ENCODE measurements at regions not wholly inside any gene's neighbourhood (a gene's known extent, or its start where the extent isn't known, plus 50 kb on each side); places are given as distances from the start of the nearest gene placed in this dataset.

GRCh38 chr3:73820431-73820830, 195.7 kb upstream of the PDZRN3 start:
- no peak for DNase-seq
- Mint-ChIP-seq H3K27ac (ENCODE audit: unreplicated experiment) (no peak overlapping the region), H3K9me3 (ENCODE audit: unreplicated experiment) (peaks cover 10% of the 10 kb centered on the region), H3K4me1 (ENCODE audit: low read depth, unreplicated experiment) (no peaks in the 10 kb centered on the region), H3K27me3 (ENCODE audit: insufficient read depth, unreplicated experiment) (no peaks in the 10 kb centered on the region), H3K36me3 (ENCODE audit: insufficient read depth, unreplicated experiment) (no peaks in the 10 kb centered on the region), H3K4me3 (ENCODE audit: unreplicated experiment) (no peak overlapping the region)
- Histone ChIP-seq H3K36me3 (ENCODE audit: control insufficient read depth, insufficient read depth, low read length) (no peaks in the 10 kb centered on the region), H3K4me3 (ENCODE audit: low read depth, low read length) (no peak overlapping the region), H3K27me3 (replicated peaks; ENCODE audit: control insufficient read depth, insufficient read depth, low read length) (no peaks in the 10 kb centered on the region), H3K4me1 (no peaks in the 10 kb centered on the region), H3K9me3 (no peaks in the 10 kb centered on the region)
- CTCF ChIA-PET, result no interaction called here
- intact Hi-C loops (cut with micrococcal nuclease; ENCODE audit: unreplicated experiment), result no loop called here
- POLR2A ChIA-PET, result no interaction called here
- TF ChIP-seq CTCF (IDR thresholded peaks at IDR 0.05; ENCODE audit: insufficient read depth in 1 of 2, low read depth in 1 of 2, low read length in 1 of 2, severe bottlenecking in 1 of 2, unreplicated experiment in 1 of 2), result no peak
- no TSS peak for BruUV-seq (replicated peaks)

GRCh38 chr3:73815966-73816365, 191.2 kb upstream of the PDZRN3 start:
- CTCF ChIA-PET, result no interaction called here
- DNase-seq, result no peak
- Histone ChIP-seq H3K36me3 (ENCODE audit: control insufficient read depth, insufficient read depth, low read length) (no peaks in the 10 kb centered on the region), H3K9me3 (no peaks in the 10 kb centered on the region), H3K4me3 (ENCODE audit: low read depth, low read length) (no peak overlapping the region), H3K4me1 (no peaks in the 10 kb centered on the region), H3K27me3 (replicated peaks; ENCODE audit: control insufficient read depth, insufficient read depth, low read length) (no peaks in the 10 kb centered on the region)
- intact Hi-C loops (cut with micrococcal nuclease; ENCODE audit: unreplicated experiment), result no loop called here
- no TSS peak for BruUV-seq (replicated peaks)
- H3K4me3 Mint-ChIP-seq (ENCODE audit: unreplicated experiment), result no peak overlapping the region
- no peaks in the 10 kb centered on the region for H3K27me3 Mint-ChIP-seq (ENCODE audit: insufficient read depth, unreplicated experiment)
- POLR2A ChIA-PET, result no interaction called here
- no peak overlapping the region for H3K27ac Mint-ChIP-seq (ENCODE audit: unreplicated experiment)
- H3K4me1 Mint-ChIP-seq (ENCODE audit: low read depth, unreplicated experiment), result no peaks in the 10 kb centered on the region
- no peaks in the 10 kb centered on the region for H3K36me3 Mint-ChIP-seq (ENCODE audit: insufficient read depth, unreplicated experiment)
- TF ChIP-seq CTCF (IDR thresholded peaks at IDR 0.05; ENCODE audit: insufficient read depth in 1 of 2, low read depth in 1 of 2, low read length in 1 of 2, severe bottlenecking in 1 of 2, unreplicated experiment in 1 of 2), result no peak
- no peaks in the 10 kb centered on the region for H3K9me3 Mint-ChIP-seq (ENCODE audit: unreplicated experiment)

DNA sequence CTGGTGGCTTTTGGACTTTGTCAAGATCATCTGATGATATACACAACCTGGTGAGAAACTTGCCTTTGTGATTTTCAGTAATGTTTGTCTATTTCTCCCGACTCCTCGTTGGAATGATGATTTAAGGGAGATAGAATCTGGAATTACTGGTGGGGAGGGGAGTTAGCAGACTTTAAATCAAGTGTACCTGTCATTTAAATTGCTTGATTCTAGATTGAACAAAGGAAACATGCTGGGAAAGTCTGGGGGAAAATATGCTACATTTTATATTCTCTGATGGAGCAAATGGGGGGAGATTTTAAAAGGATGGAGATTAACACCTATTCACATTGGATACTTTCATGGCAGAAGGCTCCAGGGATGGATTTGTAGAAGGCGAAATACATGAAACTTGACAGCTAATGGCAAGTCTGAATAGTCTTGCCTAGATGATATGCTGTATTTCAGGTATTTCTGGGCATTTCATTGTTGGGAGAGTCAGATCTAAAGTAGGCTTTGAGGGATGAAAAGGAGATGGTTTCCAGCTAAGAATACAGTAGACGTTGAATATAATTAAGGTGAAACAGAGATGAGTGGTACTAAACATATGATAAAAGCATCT, 189.1 kb upstream of the PDZRN3 start:
- no peak for DNase-seq
- Histone ChIP-seq H3K9me3 (no peaks in the 10 kb centered on the region), H3K4me3 (ENCODE audit: low read depth, low read length) (no peak overlapping the region), H3K27me3 (replicated peaks; ENCODE audit: control insufficient read depth, insufficient read depth, low read length) (no peaks in the 10 kb centered on the region), H3K4me1 (no peaks in the 10 kb centered on the region), H3K36me3 (ENCODE audit: control insufficient read depth, insufficient read depth, low read length) (no peaks in the 10 kb centered on the region)
- no peak for TF ChIP-seq CTCF (IDR thresholded peaks at IDR 0.05; ENCODE audit: insufficient read depth in 1 of 2, low read depth in 1 of 2, low read length in 1 of 2, severe bottlenecking in 1 of 2, unreplicated experiment in 1 of 2)
- H3K36me3 Mint-ChIP-seq (ENCODE audit: insufficient read depth, unreplicated experiment), result no peaks in the 10 kb centered on the region
- H3K27me3 Mint-ChIP-seq (ENCODE audit: insufficient read depth, unreplicated experiment), result no peaks in the 10 kb centered on the region
- ChIA-PET CTCF (no interaction called here), POLR2A (no interaction called here)
- no peaks in the 10 kb centered on the region for H3K9me3 Mint-ChIP-seq (ENCODE audit: unreplicated experiment)
- no peak overlapping the region for H3K4me3 Mint-ChIP-seq (ENCODE audit: unreplicated experiment)
- BruUV-seq (replicated peaks), result no TSS peak
- no peaks in the 10 kb centered on the region for H3K4me1 Mint-ChIP-seq (ENCODE audit: low read depth, unreplicated experiment)
- H3K27ac Mint-ChIP-seq (ENCODE audit: unreplicated experiment), result no peak overlapping the region
- intact Hi-C loops (cut with micrococcal nuclease; ENCODE audit: unreplicated experiment), result no loop called here

Measured in Caco-2 (cell line).